HEK293T (cell line): ENCODE measurements at regions not wholly inside any gene's neighbourhood (a gene's known extent, or its start where the extent isn't known, plus 50 kb on each side); places are given as distances from the start of the nearest gene placed in this dataset.

Source experiments
- CTCF ChIA-PET: fragments of 350-600 bp; formaldehyde crosslinking; extraction: SDS; loops from one replicate; lab custom pipeline; 2021; ENCODE audit warnings: antibody characterized with exemption, inconsistent platforms; lab: Yijun Ruan, JAX
- POLR2A ChIA-PET: fragments of 350-600 bp; formaldehyde crosslinking; extraction: SDS; loops from one replicate; lab custom pipeline; 2020; ENCODE audit warnings: antibody characterized with exemption, inconsistent platforms; lab: Yijun Ruan, JAX
- DNase-seq: peaks from one replicate; pipeline ENCODE4 v3.0.0; 2012; ENCODE audit warnings: mixed read lengths; ENCODE audit errors: extremely low spot score
- ARNT ChIP-seq: fragments of 450-650 bp; IDR thresholded peaks from 2 replicates; pipeline ENCODE4 v1.6.1; 2017; ENCODE audit warnings: mild to moderate bottlenecking
- BHLHE40 ChIP-seq: fragments of 450-650 bp; IDR thresholded peaks from 2 replicates; pipeline ENCODE4 v1.6.1; 2016; ENCODE audit warnings: mild to moderate bottlenecking, moderate library complexity, borderline replicate concordance
- CTBP1 ChIP-seq: fragments of 450-650 bp; IDR thresholded peaks from 2 replicates; pipeline ENCODE4 v1.6.1; 2016; ENCODE audit warnings: borderline replicate concordance
- ELF4 ChIP-seq: fragments of 450-650 bp; IDR thresholded peaks from 2 replicates; pipeline ENCODE4 v1.6.1; 2017; ENCODE audit warnings: antibody characterized with exemption
- FOXA1 ChIP-seq: fragments of 450-650 bp; IDR thresholded peaks from 2 replicates; pipeline ENCODE4 v1.6.1; 2016; ENCODE audit warnings: mild to moderate bottlenecking
- FOXK2 ChIP-seq: fragments of 450-650 bp; IDR thresholded peaks from 2 replicates; pipeline ENCODE4 v1.6.1; 2016; ENCODE audit warnings: mild to moderate bottlenecking
- FOXM1 ChIP-seq: fragments of 450-650 bp; IDR thresholded peaks from 2 replicates; pipeline ENCODE4 v1.6.1; 2017; ENCODE audit warnings: mild to moderate bottlenecking, borderline replicate concordance
- HDGF ChIP-seq: fragments of 450-650 bp; IDR thresholded peaks from 2 replicates; pipeline ENCODE4 v1.6.1; 2017; ENCODE audit warnings: antibody characterized with exemption, borderline replicate concordance
- L3MBTL2 ChIP-seq: fragments of 450-650 bp; conservative IDR thresholded peaks from 2 replicates; pipeline ENCODE4 v1.6.1; 2016; ENCODE audit warnings: mild to moderate bottlenecking
- LEF1 ChIP-seq: fragments of 450-650 bp; IDR thresholded peaks from 2 replicates; pipeline ENCODE4 v1.6.1; 2017; ENCODE audit warnings: mild to moderate bottlenecking, borderline replicate concordance
- NFRKB ChIP-seq: fragments of 450-650 bp; IDR thresholded peaks from 2 replicates; pipeline ENCODE4 v1.6.1; 2016; ENCODE audit warnings: mild to moderate bottlenecking, moderate library complexity
- SP1 ChIP-seq: fragments of 450-650 bp; IDR thresholded peaks from 2 replicates; pipeline ENCODE4 v1.6.1; 2017
- SUZ12 ChIP-seq: fragments of 450-650 bp; IDR thresholded peaks from 2 replicates; pipeline ENCODE4 v1.6.1; 2016; ENCODE audit warnings: mild to moderate bottlenecking
- TARDBP ChIP-seq: fragments of 450-650 bp; IDR thresholded peaks from 2 replicates; pipeline ENCODE4 v1.6.1; 2016
- ZNF384 ChIP-seq: fragments of 450-650 bp; IDR thresholded peaks from 2 replicates; pipeline ENCODE4 v1.6.1; 2016
- TF ChIP-seq, protein P1 (sequence below): fragments of 450-650 bp; IDR thresholded peaks from 2 replicates; pipeline ENCODE4 v1.6.1; 2016

GRCh38 chr13:89324582-89324981 lies 1653.4 kb downstream of the SLITRK5 start:
- TF ChIP-seq FOXK2 (no peak), ELF4 (no peak), SP1 (no peak), FOXM1 (no peak), TARDBP (no peak), NFRKB (no peak), CTBP1 (no peak), SUZ12 (no peak), ARNT (no peak), FOXA1 (no peak), LEF1 (no peak), BHLHE40 (no peak), L3MBTL2 (no peak)
- TF ChIP-seq, protein P1, sequence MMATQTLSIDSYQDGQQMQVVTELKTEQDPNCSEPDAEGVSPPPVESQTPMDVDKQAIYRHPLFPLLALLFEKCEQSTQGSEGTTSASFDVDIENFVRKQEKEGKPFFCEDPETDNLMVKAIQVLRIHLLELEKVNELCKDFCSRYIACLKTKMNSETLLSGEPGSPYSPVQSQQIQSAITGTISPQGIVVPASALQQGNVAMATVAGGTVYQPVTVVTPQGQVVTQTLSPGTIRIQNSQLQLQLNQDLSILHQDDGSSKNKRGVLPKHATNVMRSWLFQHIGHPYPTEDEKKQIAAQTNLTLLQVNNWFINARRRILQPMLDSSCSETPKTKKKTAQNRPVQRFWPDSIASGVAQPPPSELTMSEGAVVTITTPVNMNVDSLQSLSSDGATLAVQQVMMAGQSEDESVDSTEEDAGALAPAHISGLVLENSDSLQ, result no peak
- CTCF ChIA-PET, result no interaction called here
- POLR2A ChIA-PET, result no interaction called here
- no peak for DNase-seq

GRCh38 chr13:89343165-89343564 lies 1672.0 kb downstream of the SLITRK5 start:
- CTCF ChIA-PET, result interaction anchor here (0.6 kb wide), 1 partner anchor 10 kb away, joined by 3 read pairs; no protein-coding TSS in a partner anchor

GRCh38 chr13:89352384-89352783 lies 1681.2 kb downstream of the SLITRK5 start:
- TF ChIP-seq SUZ12 (no peak), NFRKB (no peak), HDGF (no peak), FOXK2 (no peak), FOXM1 (no peak), L3MBTL2 (no peak), ZNF384 (no peak), CTBP1 (no peak), TARDBP (no peak), ARNT (no peak), BHLHE40 (no peak), LEF1 (no peak), ELF4 (no peak), FOXA1 (no peak), SP1 (no peak)
- TF ChIP-seq, protein P1, result no peak
- no peak for DNase-seq
- CTCF ChIA-PET, result no interaction called here
- POLR2A ChIA-PET, result no interaction called here

More at GRCh38 chr13:89343165-89343564, 1672.0 kb downstream of the SLITRK5 start:
- TF ChIP-seq LEF1 (no peak), ARNT (no peak), FOXM1 (no peak), ELF4 (no peak), L3MBTL2 (no peak), HDGF (no peak), FOXA1 (no peak), NFRKB (no peak)
- TF ChIP-seq, protein P1, result no peak
- POLR2A ChIA-PET, result no interaction called here
- DNase-seq, result no peak

DNA sequence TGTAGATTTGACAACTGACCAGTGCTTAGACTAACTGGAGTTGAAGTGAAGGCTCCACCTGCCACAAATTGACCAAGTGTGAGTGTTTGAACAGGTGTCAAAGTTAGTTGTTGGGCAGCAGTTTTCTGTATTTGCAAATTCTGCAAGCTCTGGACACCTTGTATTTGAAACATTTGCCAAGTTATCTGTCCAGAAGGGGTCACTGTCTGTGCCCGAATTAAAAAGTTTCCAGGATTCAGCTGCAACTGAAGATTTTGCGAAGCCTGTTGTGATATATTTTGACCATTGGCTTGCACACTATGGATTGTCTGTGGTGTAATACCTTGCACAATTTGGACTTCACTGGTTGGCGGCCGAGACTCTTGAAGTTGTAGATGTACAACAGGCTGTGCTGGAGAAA lies 1690.7 kb downstream of the SLITRK5 start:
- no peak for DNase-seq
- ChIA-PET POLR2A (no interaction called here), CTCF (interaction anchor here (1.4 kb wide), 1 partner anchor 333 kb away, joined by 7 read pairs; no protein-coding TSS in a partner anchor)
- TF ChIP-seq ARNT (no peak), SP1 (no peak), FOXK2 (no peak), TARDBP (no peak), ELF4 (no peak), HDGF (no peak), CTBP1 (no peak), ZNF384 (no peak), L3MBTL2 (no peak), NFRKB (no peak), FOXA1 (no peak), FOXM1 (no peak), SUZ12 (no peak), LEF1 (no peak), BHLHE40 (no peak)
- TF ChIP-seq, protein P1, result no peak

DNA sequence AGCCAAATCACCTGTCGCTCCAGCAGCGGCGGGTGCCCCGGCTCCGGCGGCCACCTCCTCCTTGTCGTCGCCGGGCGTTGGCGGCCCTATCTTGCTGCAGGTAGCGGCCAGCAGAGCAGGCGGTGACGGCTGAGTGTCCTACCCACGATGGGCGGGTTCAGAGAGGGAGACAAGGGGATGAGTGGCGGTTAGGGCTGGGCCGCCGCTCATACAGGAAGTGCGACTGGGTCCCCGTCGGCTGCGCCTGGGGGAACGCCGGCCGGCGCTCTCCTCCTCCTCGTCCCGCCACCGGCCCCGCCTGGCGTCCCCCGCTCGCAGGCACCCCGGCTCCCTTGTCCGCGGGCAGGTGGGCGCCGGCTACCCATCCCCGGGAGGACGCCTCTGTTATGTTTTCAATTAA lies 1692.0 kb downstream of the SLITRK5 start:
- CTCF ChIA-PET, result no interaction called here
- DNase-seq, result no peak
- POLR2A ChIA-PET, result no interaction called here
- TF ChIP-seq HDGF, result no peak
- no peak for TF ChIP-seq FOXM1
- TF ChIP-seq FOXK2, result no peak
- no peak for TF ChIP-seq TARDBP

DNA sequence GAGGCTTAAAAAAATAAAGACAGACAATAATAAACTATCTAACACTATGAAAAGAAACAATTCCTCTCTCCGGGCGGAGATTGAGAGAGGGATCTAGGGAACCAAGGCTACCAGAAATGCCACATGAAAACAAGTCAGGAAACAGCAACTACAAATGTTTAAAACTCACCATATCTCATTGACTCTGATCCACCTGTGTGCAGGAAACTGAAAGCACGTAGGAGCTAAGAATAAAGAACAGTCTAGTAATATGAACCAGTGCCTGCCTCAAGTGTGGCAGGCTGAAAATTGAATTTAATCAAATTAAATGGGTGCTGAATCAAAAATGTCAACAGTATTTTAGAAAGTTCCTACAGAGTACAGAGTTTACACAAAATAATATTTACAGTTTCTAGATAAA lies 1701.0 kb downstream of the SLITRK5 start:
- CTCF ChIA-PET, result no interaction called here
- POLR2A ChIA-PET, result no interaction called here
- no peak for DNase-seq

More for the DNA sequence above, 1701.0 kb downstream of the SLITRK5 start:
- TF ChIP-seq TARDBP (no peak), FOXK2 (no peak), SP1 (no peak), ELF4 (no peak), FOXA1 (no peak), FOXM1 (no peak), L3MBTL2 (no peak), BHLHE40 (no peak), HDGF (no peak)
